Stimulated activated CD4-positive, alpha-beta T cell treated with anti-CD3 and anti-CD28 coated beads, Interleukin-1b, Interleukin-23, amount 100 ng/mL, for 4 hours (primary cell): ENCODE measurements at regions not wholly inside any gene's neighbourhood (a gene's known extent, or its start where the extent isn't known, plus 50 kb on each side); places are given as distances from the start of the nearest gene placed in this dataset.

Experiments
- DNase-seq, 2 donors: peaks; one replicate each; pipeline ENCODE4 v3.0.0-alpha.2; 2020; ENCODE audit warnings: low read depth in 2 of 2

DNA sequence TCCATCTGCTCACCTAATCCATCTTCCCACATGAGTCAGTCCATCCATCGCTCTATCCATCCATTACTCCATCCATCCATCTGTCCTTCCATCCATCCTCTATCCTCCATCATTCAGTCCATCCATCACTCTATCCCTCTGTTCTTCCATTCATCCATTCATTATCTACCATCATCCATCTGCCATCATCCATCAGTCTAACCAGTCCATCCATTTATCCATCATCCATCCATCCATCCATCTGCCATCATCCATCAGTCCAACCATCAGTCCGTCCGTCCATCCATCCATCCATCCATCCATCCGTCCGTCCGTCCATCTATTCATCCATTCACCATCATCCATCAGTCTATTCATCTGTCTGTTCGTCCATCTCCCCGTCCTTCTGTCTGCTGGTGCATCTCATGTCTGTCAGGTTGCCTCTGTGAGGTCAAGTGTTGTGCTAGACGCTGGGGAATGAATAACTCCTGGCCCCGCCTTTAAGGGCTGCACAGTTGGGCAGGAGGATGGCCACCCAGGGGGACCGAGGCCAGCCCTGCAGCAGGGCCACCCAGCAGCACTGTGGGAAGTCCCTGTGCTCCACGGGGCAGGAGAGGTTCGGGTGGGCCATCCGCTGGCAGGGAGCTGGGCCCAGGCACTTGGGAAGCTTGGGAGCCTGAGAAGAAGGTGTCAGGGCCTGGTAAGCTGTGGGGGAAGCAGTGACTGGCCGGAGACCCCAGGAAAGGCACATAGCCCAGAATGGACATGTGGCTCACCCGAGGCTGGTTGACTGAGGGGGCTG, 137.1 kb downstream of the CTTN start:
- no peak for DNase-seq

DNA sequence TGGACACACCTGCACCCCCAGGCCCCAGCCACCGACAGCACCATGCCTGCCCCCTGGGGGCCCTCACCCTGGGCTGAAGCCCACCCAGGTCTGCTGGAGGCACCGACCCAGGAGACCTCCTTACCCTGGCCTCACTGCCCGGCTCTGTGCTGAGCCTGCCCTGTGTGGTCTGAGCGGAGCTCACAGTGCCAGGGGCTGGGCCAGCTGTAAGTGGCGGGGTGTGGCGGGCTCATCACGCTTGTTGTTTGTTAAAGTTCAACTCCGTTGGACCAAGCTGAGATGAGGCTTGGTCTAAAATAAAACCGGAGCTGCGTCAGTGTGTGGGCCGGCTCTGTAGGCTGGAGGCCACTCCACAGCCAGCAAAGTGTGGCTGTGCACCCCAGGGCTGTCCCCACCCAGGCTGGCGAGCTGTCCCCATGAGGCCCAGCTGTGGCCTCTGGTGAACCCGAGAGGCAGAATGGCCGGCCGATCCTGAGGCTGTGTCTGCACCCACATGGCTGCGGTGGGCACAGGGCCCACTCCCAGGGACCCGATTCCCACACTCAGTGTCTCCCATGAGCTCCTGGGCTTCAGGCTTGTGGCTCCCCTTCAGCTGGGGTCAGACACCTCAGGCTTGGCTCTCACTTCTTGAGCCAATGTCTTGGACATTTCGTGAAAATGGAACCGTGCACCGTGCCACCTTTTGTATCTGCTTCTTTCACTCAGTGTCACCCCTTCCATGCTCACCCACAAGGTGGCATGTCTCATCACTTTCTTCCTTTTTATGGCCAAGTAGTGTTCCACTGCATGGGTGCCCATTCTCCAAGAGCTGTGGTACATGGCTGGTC, 137.9 kb downstream of the CTTN start:
- no peak for DNase-seq

- DNase-seq: no peak
Observed at GRCh38 chr11:70537576-70538571, 139.5 kb downstream of the CTTN start.

GRCh38 chr11:70538641-70539359, 140.5 kb downstream of the CTTN start:
- DNase-seq: no peak

DNA sequence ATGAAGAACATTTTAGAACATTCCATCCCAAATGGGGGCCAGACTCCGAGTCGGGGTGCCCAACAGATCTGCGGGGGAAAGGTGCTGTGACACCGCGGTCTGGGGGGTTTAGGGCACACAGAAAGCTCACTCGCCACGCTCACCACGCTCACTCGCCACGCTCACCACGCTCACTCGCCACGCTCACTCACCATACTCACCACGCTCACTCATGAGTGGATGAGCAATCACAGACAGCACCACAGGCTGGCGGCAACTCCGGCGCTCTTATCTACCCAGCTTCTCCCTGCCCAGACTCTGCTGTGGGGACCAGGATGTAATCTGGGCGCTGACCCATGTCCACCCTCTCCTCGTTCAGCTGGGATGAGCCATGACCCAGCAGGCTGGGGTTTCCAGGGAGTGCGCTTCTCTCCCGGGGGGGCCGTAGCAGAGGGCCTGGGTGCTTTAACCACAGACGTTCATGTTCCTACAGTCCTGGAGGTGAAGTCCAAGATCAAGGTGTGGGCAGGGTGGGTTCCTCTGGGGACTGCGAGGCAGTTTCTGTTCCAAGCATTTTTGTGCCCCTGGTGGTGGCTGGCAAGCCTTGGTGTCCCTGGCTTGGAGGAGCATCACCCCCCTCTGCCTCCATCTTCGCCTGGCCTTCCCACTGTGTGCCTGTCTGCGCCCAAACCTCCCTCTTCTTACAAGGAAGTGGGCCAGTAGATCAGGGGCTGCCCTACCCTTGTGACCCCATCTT, 141.2 kb downstream of the CTTN start:
- no peak for DNase-seq

GRCh38 chr11:70540196-70540595, 141.9 kb downstream of the CTTN start:
- no peak for DNase-seq

- no peak for DNase-seq
Observed at GRCh38 chr11:70541176-70541575, 142.8 kb downstream of the CTTN start.

DNA sequence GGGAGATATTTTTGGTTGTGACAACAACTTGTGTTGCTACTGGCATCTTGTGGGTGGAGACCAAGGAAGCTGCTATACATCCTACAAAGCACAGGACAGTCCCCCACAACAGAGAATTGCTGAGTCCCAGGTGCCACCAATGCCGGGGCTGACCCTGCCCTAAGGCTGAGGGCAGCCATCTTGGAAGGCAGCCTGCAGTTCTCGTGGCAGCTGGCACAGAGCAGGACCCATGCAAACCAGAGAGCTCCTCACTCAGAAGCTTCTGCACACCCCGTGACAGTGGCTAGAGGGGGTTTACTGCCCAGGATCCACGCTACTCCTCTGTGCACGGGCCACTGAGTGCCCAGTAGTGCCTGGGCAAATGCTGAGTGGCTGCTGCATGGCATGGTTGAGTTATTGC, 143.4 kb downstream of the CTTN start:
- no peak for DNase-seq

DNA sequence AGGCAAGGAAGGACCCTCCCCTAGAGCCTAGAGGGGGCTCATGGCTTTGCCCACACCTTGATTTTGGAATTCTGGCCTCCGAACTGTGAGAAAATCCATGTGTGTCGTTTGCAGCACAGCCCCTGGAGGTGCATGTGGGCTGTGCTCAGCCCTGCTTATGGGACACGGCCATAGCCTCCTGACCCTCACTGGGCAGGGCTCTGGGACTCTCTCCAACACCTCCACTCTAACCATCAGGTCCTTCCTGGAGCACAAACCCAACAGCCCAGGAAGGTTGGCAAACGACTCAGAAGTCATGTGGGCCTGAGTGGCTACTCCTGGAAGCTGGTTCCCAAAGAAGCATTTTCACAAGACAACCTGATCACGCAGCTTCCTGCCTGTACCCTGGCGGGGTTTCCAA, 144.1 kb downstream of the CTTN start:
- no peak for DNase-seq

- no peak for DNase-seq
Observed at GRCh38 chr11:70542811-70543210, 144.5 kb downstream of the CTTN start.

DNA sequence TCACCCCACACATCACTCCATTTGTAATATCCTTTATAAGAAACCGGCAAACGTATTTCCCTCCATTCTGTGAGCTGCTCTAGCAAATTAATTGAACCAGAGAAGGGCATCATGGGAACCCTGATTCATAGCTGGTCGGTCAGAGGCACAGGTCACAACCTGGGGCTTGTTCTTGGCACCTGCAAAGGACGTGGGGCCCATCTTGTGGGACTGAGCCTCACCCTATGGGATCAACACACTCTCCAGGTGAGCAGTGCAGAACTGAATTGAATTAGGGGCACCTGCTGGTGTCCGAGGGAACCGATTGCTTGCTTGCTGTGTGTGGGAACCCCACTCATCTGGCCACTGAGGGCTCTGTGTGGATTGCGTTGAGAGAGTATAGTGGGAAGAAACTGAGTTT, 145.3 kb downstream of the CTTN start:
- DNase-seq: no peak

DNA sequence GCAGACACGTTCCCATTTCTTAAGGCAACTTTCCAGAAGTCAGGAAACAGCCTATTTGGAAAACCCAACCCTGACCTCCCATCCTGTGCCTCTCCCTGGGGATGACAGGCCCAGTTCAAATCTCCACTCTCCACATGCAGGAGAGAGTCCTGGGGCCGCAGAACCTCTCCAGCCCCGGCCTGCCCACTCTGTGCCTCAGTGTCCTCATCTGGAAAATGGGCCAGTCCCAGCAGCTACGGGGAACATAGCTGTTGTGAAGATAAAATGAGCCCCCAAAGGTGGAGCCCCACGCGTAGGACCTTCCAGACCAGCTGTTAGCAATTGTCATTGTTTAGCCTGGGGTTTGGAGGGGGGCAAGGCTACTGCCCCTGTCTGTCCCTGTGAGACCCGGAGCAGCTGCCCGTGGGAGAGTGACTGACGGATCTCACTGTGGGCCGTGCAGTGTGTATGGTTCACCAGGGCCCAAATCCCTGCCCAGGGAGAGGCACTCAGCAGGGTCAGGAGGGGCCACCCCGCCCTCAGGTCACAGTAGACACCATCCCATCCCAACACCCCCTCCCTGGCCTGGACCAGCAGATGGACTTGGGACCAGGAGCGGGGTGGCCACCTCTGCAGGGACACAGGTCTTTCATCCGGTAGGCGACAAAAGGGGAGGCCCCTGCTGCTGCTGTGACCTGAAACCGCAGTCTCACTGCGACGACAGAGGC, 145.9 kb downstream of the CTTN start:
- DNase-seq: no peak

DNA sequence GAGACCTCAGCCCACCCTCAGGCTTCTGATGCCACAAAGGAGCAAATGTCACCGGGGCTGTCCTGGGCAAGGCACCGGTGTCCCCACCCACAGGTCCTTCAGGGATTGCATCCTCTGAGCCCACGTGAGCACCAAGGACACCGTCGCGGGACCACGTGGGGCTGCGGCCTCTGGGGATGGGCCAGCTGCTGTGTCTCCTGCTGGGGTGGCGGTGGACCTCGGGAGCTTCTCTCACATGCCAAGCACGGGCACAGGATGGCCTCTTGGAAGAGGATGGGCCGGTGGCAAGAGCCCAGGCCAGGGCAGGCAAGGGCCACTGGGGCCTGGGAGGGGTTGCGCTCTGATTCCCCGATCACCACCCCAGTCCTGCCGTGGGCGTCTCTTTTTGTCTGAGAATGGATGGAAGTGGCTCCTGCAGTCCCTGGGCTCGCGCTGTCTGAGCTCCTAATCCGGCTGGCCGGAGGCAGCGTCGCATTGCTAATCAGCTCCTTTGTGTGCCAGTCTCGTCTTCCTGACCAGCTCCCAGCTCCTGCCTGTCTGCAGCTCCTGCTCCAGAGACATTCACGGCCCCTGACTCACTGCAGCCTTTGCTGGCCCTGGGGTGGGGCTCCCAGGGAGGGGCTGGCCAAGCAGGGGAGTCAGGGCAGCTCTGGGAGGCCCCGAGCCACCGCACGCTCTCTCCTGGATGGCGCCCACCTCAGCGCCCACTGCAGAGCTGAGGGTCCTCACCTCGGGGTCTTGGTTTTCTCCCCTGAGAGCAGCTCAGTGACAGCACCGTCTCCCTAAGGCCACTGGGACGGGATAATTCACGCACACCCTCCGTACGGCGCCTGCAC, 146.7 kb downstream of the CTTN start:
- DNase-seq: no peak

- DNase-seq: no peak
Observed at GRCh38 chr11:70545610-70545912, 147.2 kb downstream of the CTTN start.

DNA sequence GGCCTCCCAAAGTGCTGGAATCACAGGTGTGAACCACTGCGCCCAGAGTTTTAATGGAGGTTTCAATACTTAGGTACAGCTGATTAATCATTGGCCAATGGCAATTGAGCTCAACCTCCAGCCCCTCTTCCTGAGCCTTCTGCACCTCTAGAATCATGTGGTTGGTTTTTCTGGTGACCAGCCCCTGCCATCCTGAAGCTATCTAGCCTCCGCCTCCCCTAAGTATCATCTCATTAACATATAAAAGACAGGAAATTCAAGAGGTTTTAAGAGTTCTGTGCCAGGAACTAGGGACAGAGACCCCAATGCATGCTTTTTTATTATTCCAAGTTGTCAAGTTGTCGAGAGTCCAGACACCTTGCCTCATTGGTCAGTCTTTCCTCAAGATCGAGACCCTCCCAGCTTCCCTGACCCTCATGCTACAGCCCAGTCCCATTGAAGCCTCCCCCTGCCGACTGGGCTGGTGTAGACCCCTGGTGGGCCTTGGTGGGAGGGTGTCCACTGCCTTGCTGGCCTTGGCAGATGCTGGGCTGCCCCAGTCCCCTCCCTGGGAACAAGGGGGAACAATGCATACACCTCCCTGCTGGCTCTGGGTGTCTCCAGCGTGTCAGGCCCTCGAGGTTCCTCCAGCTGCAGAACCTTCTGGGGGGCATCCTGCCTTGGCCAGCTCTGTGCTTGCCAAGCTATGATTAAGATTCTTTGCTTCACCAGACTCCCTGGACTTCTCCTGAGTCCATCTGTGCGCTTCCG, 148.0 kb downstream of the CTTN start:
- DNase-seq: no peak

GRCh38 chr11:70547386-70547785, 149.1 kb downstream of the CTTN start:
- no peak for DNase-seq

- DNase-seq: no peak
Observed at GRCh38 chr11:70547821-70548670, 149.7 kb downstream of the CTTN start.

DNA sequence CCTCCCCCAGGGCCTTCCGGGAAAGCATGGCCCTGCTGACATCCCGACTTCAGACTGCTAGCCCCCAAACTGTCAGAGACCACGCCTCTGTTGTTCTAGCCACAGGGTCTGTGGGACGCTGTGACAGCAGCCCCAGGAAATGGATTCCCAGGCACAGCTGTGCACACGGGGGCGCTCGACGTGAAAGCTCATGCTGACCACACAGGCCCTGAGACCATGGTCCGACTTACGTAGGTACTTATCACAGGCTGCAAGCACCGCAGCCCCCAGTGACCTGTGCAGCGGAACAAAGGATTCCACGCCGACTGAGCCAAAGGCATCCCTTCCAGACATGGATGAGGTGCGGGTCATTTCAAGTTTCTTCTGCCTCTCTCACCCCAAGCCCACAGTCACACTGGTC, 150.6 kb downstream of the CTTN start:
- DNase-seq: no peak
